Endothelial cell of umbilical vein (primary cell): ENCODE measurements at regions not wholly inside any gene's neighbourhood (a gene's known extent, or its start where the extent isn't known, plus 50 kb on each side); places are given as distances from the start of the nearest gene placed in this dataset.

Experiments used
- BruUV-seq: library from RNA; stranded (reverse); fragments of 400-500 nt; replicated peaks from 2 replicates; lab custom pipeline; 2021; lab: Mats Ljungman, UMichigan
- CTCF ChIA-PET: fragments of 300-600, 350-600 bp; sonication (Branson Sonifier 250); formaldehyde crosslinking; loops from one replicate; lab custom pipeline; 2021; ENCODE audit warnings: antibody characterized with exemption, inconsistent platforms; lab: Charles Lee
- POLR2A ChIA-PET: fragments of 300-600, 350-600 bp; sonication (Branson Sonifier 250); formaldehyde crosslinking; loops from one replicate; lab custom pipeline; 2021; ENCODE audit warnings: antibody characterized with exemption, inconsistent platforms; lab: Charles Lee
- DNase-seq: peaks from one replicate; pipeline ENCODE4 v3.0.0-alpha.2; 2011; ENCODE audit warnings: low read depth, low spot score
- FAIRE-seq: peaks from 2 replicates; lab custom pipeline; 2011; peaks lifted over from hg19 to GRCh38; lab: Jason Lieb, UNC
- H2AFZ ChIP-seq: 2 replicates; pipeline ENCODE4 v1.6.0; 2012; ENCODE audit warnings: low read depth, low read length, control low read depth, inconsistent platforms
- H3K27ac ChIP-seq: 2 replicates; pipeline ENCODE4 v1.5.1; 2011; ENCODE audit warnings: low read depth, mild to moderate bottlenecking, control low read depth, low read length, moderate library complexity; ENCODE audit not compliant: insufficient read depth
- H3K27me3 ChIP-seq, 2 experiments: 2 replicates each; pipeline versions ENCODE4 v1.6.0 to v1.6.1; 2011; ENCODE audit warnings: low read length in 2 of 2, mixed read lengths in 1 of 2; ENCODE audit not compliant: control insufficient read depth in 2 of 2, insufficient read depth in 2 of 2
- H3K36me3 ChIP-seq, 2 experiments: 2 replicates in 1 of 2; 3 replicates in 1 of 2; pipeline ENCODE4 v1.5.1; 2011; ENCODE audit warnings: low read length in 2 of 2, mild to moderate bottlenecking in 1 of 2, moderate library complexity in 1 of 2; ENCODE audit not compliant: control insufficient read depth in 2 of 2, insufficient read depth in 2 of 2; ENCODE audit errors: extremely low read depth in 1 of 2
- H3K4me1 ChIP-seq: 3 replicates; pipeline ENCODE4 v1.5.1; 2011; ENCODE audit warnings: mild to moderate bottlenecking, low read length; ENCODE audit not compliant: control insufficient read depth, insufficient read depth; ENCODE audit errors: extremely low read depth
- H3K4me2 ChIP-seq: 2 replicates; pipeline ENCODE4 v1.6.1; 2011; ENCODE audit warnings: low read length, control low read depth, mixed read lengths; ENCODE audit not compliant: insufficient read depth
- H3K4me3 ChIP-seq, 3 experiments: fragments of 200-600 bp in 1 of 3; sonication (generic), shearing (Covaris generic) in 1 of 3; replicated peaks in 1 of 3; 2 replicates each; pipeline ENCODE4 v1.5.1; 2011 to 2016; ENCODE audit warnings: control low read depth in 3 of 3, low read length in 3 of 3, mild to moderate bottlenecking in 2 of 3, inconsistent platforms in 1 of 3, low read depth in 1 of 3, moderate library complexity in 1 of 3; ENCODE audit not compliant: insufficient read depth in 1 of 3
- H3K79me2 ChIP-seq: 2 replicates; pipeline ENCODE4 v1.6.0; 2012; ENCODE audit warnings: low read length, inconsistent platforms; ENCODE audit not compliant: control insufficient read depth, insufficient read depth
- H3K9ac ChIP-seq: replicated peaks from 2 replicates; pipeline ENCODE3; 2011; ENCODE audit warnings: low read length, control low read depth; ENCODE audit not compliant: insufficient read depth; ENCODE audit errors: extremely low read depth
- H3K9me1 ChIP-seq: replicated peaks from 3 replicates; pipeline ENCODE4 v1.6.0; 2011; ENCODE audit warnings: mild to moderate bottlenecking, low read length; ENCODE audit not compliant: control insufficient read depth, insufficient read depth; ENCODE audit errors: extremely low read depth
- H3K9me3 ChIP-seq: replicated peaks from 2 replicates; pipeline ENCODE4 v1.5.1; 2012; ENCODE audit warnings: low read length, inconsistent platforms; ENCODE audit not compliant: control insufficient read depth, insufficient read depth
- H4K20me1 ChIP-seq: replicated peaks from 2 replicates; pipeline ENCODE3; 2011; ENCODE audit warnings: mild to moderate bottlenecking, low read length; ENCODE audit not compliant: control insufficient read depth, insufficient read depth; ENCODE audit errors: extremely low read depth
- CTCF ChIP-seq, 2 donors: IDR thresholded peaks; 1 replicate in 1 of 2; 2 replicates in 1 of 2; pipeline ENCODE4 v1.5.1; 2011; ENCODE audit warnings: low read length in 2 of 2, mild to moderate bottlenecking in 2 of 2, moderate library complexity in 2 of 2, control low read depth in 1 of 2, inconsistent platforms in 1 of 2, low read depth in 1 of 2; ENCODE audit not compliant: insufficient read depth in 1 of 2; ENCODE audit errors: extremely low read depth in 1 of 2
- EZH2 ChIP-seq: IDR thresholded peaks from 2 replicates; pipeline ENCODE4 v1.6.1; 2012; ENCODE audit warnings: borderline replicate concordance, low read depth, mild to moderate bottlenecking, moderate library complexity, low read length, inconsistent platforms; ENCODE audit not compliant: severe bottlenecking
- FOS ChIP-seq: IDR thresholded peaks from 2 replicates; pipeline ENCODE4 v1.6.1; 2011; ENCODE audit warnings: mild to moderate bottlenecking, low read length, moderate library complexity, borderline replicate concordance; ENCODE audit not compliant: insufficient read depth
- GATA2 ChIP-seq: IDR thresholded peaks from 2 replicates; pipeline ENCODE4 v1.7.0; 2011; ENCODE audit warnings: low read depth, mild to moderate bottlenecking, moderate library complexity, mixed read lengths, low read length; ENCODE audit not compliant: insufficient read length, insufficient read depth
- JUN ChIP-seq: IDR thresholded peaks from 2 replicates; pipeline ENCODE4 v1.6.1; 2011; ENCODE audit warnings: borderline replicate concordance, low read depth; ENCODE audit not compliant: insufficient read length, insufficient read depth
- MAX ChIP-seq: IDR thresholded peaks from 2 replicates; pipeline ENCODE4 v1.6.1; 2011; ENCODE audit not compliant: insufficient read depth, insufficient read length
- MYC ChIP-seq: IDR thresholded peaks from one replicate; pipeline ENCODE4 v1.6.1; 2011; ENCODE audit warnings: mild to moderate bottlenecking, low read depth, low read length
- POLR2A ChIP-seq: IDR thresholded peaks from 2 replicates; pipeline ENCODE4 v1.6.1; 2012; ENCODE audit warnings: low read depth, mild to moderate bottlenecking, control low read depth, low read length
- POLR2AphosphoS5 ChIP-seq: IDR thresholded peaks from 2 replicates; pipeline ENCODE4 v1.6.1; 2012; ENCODE audit warnings: low read depth, mild to moderate bottlenecking, control low read depth, low read length, moderate library complexity; ENCODE audit not compliant: insufficient read depth
- dilution Hi-C: fragments of 300-500 bp; cut with MboI; formaldehyde crosslinking; loops from one replicate; pipeline ENCODE4 v1.15.0; 2019; ENCODE audit warnings: low sequenced_read_pairs; ENCODE audit not compliant: extremely low pct_ligation_motif_present
- intact Hi-C: fragments of 100-400 bp; cut with micrococcal nuclease; formaldehyde crosslinking; loops from one replicate; pipeline ENCODE4 v1.10.0; 2022

DNA sequence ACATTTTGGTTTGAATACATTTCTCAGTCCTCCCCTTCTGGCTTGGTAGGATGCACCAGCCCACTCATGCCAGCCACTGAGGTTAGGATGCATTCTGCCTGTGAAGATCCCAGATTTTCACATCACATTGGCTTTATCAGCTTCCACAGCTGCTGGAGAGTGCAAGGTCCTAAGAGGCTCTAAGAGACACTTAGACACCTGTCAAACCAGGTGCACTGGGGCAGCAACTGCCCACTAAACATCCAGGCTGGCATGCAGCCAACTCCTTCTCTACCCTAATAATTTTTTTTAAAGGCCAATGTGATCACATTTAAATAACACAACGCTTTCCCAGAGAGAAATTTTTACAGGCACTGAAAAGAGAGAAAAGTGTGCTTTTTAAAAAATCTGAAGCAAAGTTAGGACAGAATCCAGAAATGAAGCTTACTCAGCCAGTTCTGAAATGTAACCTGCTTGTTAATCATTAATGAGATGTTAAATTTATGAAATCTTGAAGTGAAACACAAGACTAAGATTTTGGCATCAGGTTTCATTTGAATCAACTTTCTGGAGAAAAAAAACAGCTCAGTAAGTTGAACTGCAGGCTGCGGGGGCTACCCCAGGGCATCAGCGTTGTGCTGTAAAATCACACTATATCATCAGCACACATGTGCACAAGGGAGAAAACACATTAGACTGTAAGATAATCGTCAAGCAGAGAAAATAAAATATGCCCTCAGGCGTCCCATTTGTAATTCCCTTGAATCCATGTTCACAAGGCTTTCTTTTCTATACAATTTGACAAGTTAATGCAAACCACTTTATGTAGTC is 312.9 kb downstream of the ZBBX start:
- H3K4me3 ChIP-seq: no peak overlapping the region
- dilution Hi-C loops: no loop called here
- FAIRE-seq: no peak

More for the DNA sequence above, 312.9 kb downstream of the ZBBX start:
- intact Hi-C loops: no loop called here
- Histone ChIP-seq H3K27me3 (no peaks in the 10 kb centered on the region), H2AFZ (no peak overlapping the region), H3K9me3 (peaks cover 2% of the 10 kb centered on the region), H3K9ac (no peak overlapping the region), H4K20me1 (no peaks in the 10 kb centered on the region), H3K27ac (no peak overlapping the region), H3K36me3 (no peaks in the 10 kb centered on the region), H3K4me2 (no peak overlapping the region), H3K79me2 (no peaks in the 10 kb centered on the region), H3K4me1 (no peaks in the 10 kb centered on the region), H3K9me1 (no peaks in the 10 kb centered on the region)
- no peak for DNase-seq
- POLR2A ChIA-PET: no interaction called here
- TF ChIP-seq GATA2 (no peak), CTCF (IDR thresholded peaks at IDR 0.05; ENCODE audit: extremely low read depth in 1 of 2, insufficient read depth in 1 of 2, low read depth in 1 of 2, low read length in 2 of 2) (no peak), POLR2A (no peak), MAX (no peak), FOS (no peak), MYC (no peak), POLR2AphosphoS5 (no peak), JUN (no peak), EZH2 (no peak)
- BruUV-seq: no TSS peak
- CTCF ChIA-PET: no interaction called here
